Cardiac muscle cell (in vitro differentiated cells and primary cell): ENCODE measurements at regions not wholly inside any gene's neighbourhood (a gene's known extent, or its start where the extent isn't known, plus 50 kb on each side); places are given as distances from the start of the nearest gene placed in this dataset.

Source experiments
- DNase-seq, 2 donors: peaks; one replicate each; pipeline versions ENCODE4 v3.0.0 to v3.0.0-alpha.2; 2010 to 2017; ENCODE audit warnings: low read depth in 1 of 2, low spot score in 1 of 2
- H3K27ac ChIP-seq: fragments of 200-600 bp; sonication (generic); 2 replicates; pipeline ENCODE4 v1.5.1; 2016
- H3K27me3 ChIP-seq: fragments of 200-600 bp; sonication (generic); 2 replicates; pipeline ENCODE4 v1.6.0; 2016; ENCODE audit warnings: control low read depth
- H3K36me3 ChIP-seq: fragments of 200-600 bp; sonication (generic); 2 replicates; pipeline ENCODE4 v1.5.1; 2016; ENCODE audit warnings: control low read depth
- H3K4me1 ChIP-seq: fragments of 200-600 bp; sonication (generic); 2 replicates; pipeline ENCODE4 v1.8.1; 2017; ENCODE audit warnings: low read depth, mild to moderate bottlenecking, mixed run types
- H3K4me3 ChIP-seq: fragments of 200-600 bp; sonication (generic); 2 replicates; pipeline ENCODE4 v1.5.1; 2016; ENCODE audit warnings: mild to moderate bottlenecking
- H3K9me3 ChIP-seq: fragments of 200-600 bp; sonication (generic); 2 replicates; pipeline ENCODE4 v1.5.1; 2017; ENCODE audit warnings: low read depth, mild to moderate bottlenecking, control low read depth
- CTCF ChIP-seq: IDR thresholded peaks from 2 replicates; pipeline ENCODE4 v1.5.1; 2012; ENCODE audit warnings: low read depth, mild to moderate bottlenecking, low read length

- Histone ChIP-seq H3K27me3 (no peaks in the 10 kb centered on the region), H3K36me3 (no peaks in the 10 kb centered on the region), H3K27ac (no peak overlapping the region), H3K9me3 (no peaks in the 10 kb centered on the region), H3K4me1 (no peaks in the 10 kb centered on the region), H3K4me3 (no peak overlapping the region)
- DNase-seq, result no peak
- no peak for TF ChIP-seq CTCF
Observed at GRCh38 chrX:125641405-125641804, 321.7 kb downstream of the TEX13C start.

- Histone ChIP-seq H3K27me3 (no peaks in the 10 kb centered on the region), H3K4me1 (no peaks in the 10 kb centered on the region), H3K9me3 (no peaks in the 10 kb centered on the region), H3K27ac (no peak overlapping the region), H3K36me3 (no peaks in the 10 kb centered on the region), H3K4me3 (no peak overlapping the region)
- no peak for TF ChIP-seq CTCF
- DNase-seq, result no peak
Observed at GRCh38 chrX:125646195-125646594, 326.5 kb downstream of the TEX13C start.

- H3K9me3 ChIP-seq, result no peaks in the 10 kb centered on the region
- DNase-seq, result no peak
- H3K4me1 ChIP-seq, result no peaks in the 10 kb centered on the region
- no peak overlapping the region for H3K27ac ChIP-seq
- no peak overlapping the region for H3K4me3 ChIP-seq
- no peaks in the 10 kb centered on the region for H3K27me3 ChIP-seq
- TF ChIP-seq CTCF, result no peak
- H3K36me3 ChIP-seq, result no peaks in the 10 kb centered on the region
Observed at GRCh38 chrX:125651426-125651825, 331.8 kb downstream of the TEX13C start.

- H3K27ac ChIP-seq, result no peak overlapping the region
Observed at GRCh38 chrX:125654501-125654900, 334.8 kb downstream of the TEX13C start.

GRCh38 chrX:125673758-125674157, 354.1 kb downstream of the TEX13C start:
- no peaks in the 10 kb centered on the region for H3K36me3 ChIP-seq
- TF ChIP-seq CTCF, result no peak
- H3K27ac ChIP-seq, result no peak overlapping the region
- DNase-seq, result no peak
- H3K9me3 ChIP-seq, result no peaks in the 10 kb centered on the region
- no peak overlapping the region for H3K4me3 ChIP-seq
- H3K4me1 ChIP-seq, result no peaks in the 10 kb centered on the region
- no peaks in the 10 kb centered on the region for H3K27me3 ChIP-seq

More at GRCh38 chrX:125654501-125654900, 334.8 kb downstream of the TEX13C start:
- Histone ChIP-seq H3K36me3 (no peaks in the 10 kb centered on the region), H3K4me1 (no peaks in the 10 kb centered on the region), H3K9me3 (no peaks in the 10 kb centered on the region), H3K4me3 (no peak overlapping the region), H3K27me3 (no peaks in the 10 kb centered on the region)
- TF ChIP-seq CTCF, result no peak
- no peak for DNase-seq

GRCh38 chrX:125678258-125678657, 358.6 kb downstream of the TEX13C start:
- H3K9me3 ChIP-seq, result no peaks in the 10 kb centered on the region
- H3K27ac ChIP-seq, result no peak overlapping the region
- TF ChIP-seq CTCF, result no peak
- H3K4me1 ChIP-seq, result no peaks in the 10 kb centered on the region
- DNase-seq, result no peak
- H3K36me3 ChIP-seq, result no peaks in the 10 kb centered on the region
- no peak overlapping the region for H3K4me3 ChIP-seq
- H3K27me3 ChIP-seq, result no peaks in the 10 kb centered on the region
